HCT116 (cell line): ENCODE measurements at regions not wholly inside any gene's neighbourhood (a gene's known extent, or its start where the extent isn't known, plus 50 kb on each side); places are given as distances from the start of the nearest gene placed in this dataset.

Experiments
- ATAC-seq: fragments of 200-7000 bp; cut with Tn5 transposase; 2 replicates; pipeline ENCODE4 v1.9.1; 2020; ENCODE audit warnings: mild to moderate bottlenecking, moderate library complexity
- BruUV-seq: library from RNA; stranded (reverse); fragments of 400-500 nt; replicated peaks from 2 replicates; lab custom pipeline; 2021; lab: Mats Ljungman, UMichigan
- CTCF ChIA-PET: fragments of 300-600 bp; sonication (Branson Sonifier 250); formaldehyde crosslinking; loops from one replicate; lab custom pipeline; 2021; ENCODE audit warnings: antibody characterized with exemption; lab: Charles Lee
- POLR2A ChIA-PET: fragments of 300-600, 350-600 bp; sonication (Branson Sonifier 250); formaldehyde crosslinking; loops from one replicate; lab custom pipeline; 2021; ENCODE audit warnings: antibody characterized with exemption; lab: Charles Lee
- RAD21 ChIA-PET, 2 experiments: fragments of 300-600 bp; sonication (Branson Sonifier 250); formaldehyde crosslinking; loops; one replicate each; lab custom pipeline; 2023; ENCODE audit warnings: low total read pairs in 2 of 2; ENCODE audit not compliant: uncharacterized antibody in 2 of 2, unreplicated experiment in 2 of 2, low non-redundant PET in 1 of 2; lab: Charles Lee
- DNase-seq: peaks from one replicate; pipeline ENCODE4 v3.0.0-alpha.2; 2010; ENCODE audit warnings: low read depth, low spot score
- H2AFZ ChIP-seq: fragments of 200-600 bp; shearing (Covaris generic), sonication (generic); 2 replicates; pipeline ENCODE4 v1.6.1; 2017; ENCODE audit warnings: low read depth, mixed run types, mixed read lengths, antibody characterized with exemption, low read length; ENCODE audit not compliant: poor library complexity, severe bottlenecking
- H3K27ac ChIP-seq: 2 replicates; pipeline ENCODE4 v1.5.1; 2012; ENCODE audit warnings: low read depth, low read length
- H3K27me3 ChIP-seq: fragments of 200-600 bp; sonication (generic); 2 replicates; pipeline ENCODE4 v1.6.1; 2016; ENCODE audit warnings: mixed run types, low read length, mixed read lengths; ENCODE audit not compliant: insufficient read depth
- H3K36me3 ChIP-seq, 2 experiments: fragments of 200-500 bp in 1 of 2; fragments of 200-600 bp in 1 of 2; sonication (Bioruptor generic) in 1 of 2; sonication (generic) in 1 of 2; 2 replicates each; pipeline versions ENCODE4 v1.5.1 to v1.6.1; 2014 to 2016; ENCODE audit warnings: low read length in 2 of 2, inconsistent platforms in 1 of 2, mixed read lengths in 1 of 2, mixed run types in 1 of 2; ENCODE audit not compliant: insufficient read depth in 2 of 2, control insufficient read depth in 1 of 2
- H3K4me1 ChIP-seq, 2 experiments: fragments of 200-600 bp in 1 of 2; sonication (generic) in 1 of 2; 2 replicates each; pipeline versions ENCODE4 v1.5.1 to v1.6.1; 2012 to 2017; ENCODE audit warnings: low read length in 2 of 2, inconsistent platforms in 1 of 2, mild to moderate bottlenecking in 1 of 2, mixed read lengths in 1 of 2, mixed run types in 1 of 2, moderate library complexity in 1 of 2; ENCODE audit not compliant: insufficient read depth in 2 of 2, control insufficient read depth in 1 of 2
- H3K4me2 ChIP-seq: fragments of 200-600 bp; sonication (generic); 2 replicates; pipeline ENCODE4 v1.6.1; 2017; ENCODE audit warnings: mixed run types, low read length, mixed read lengths
- H3K4me3 ChIP-seq, 2 experiments: fragments of 200-600 bp in 1 of 2; sonication (generic) in 1 of 2; replicated peaks in 1 of 2; 2 replicates each; pipeline ENCODE4 v1.5.1; 2011 to 2016; ENCODE audit warnings: low read length in 2 of 2, control low read depth in 1 of 2, low read depth in 1 of 2, mild to moderate bottlenecking in 1 of 2, mixed read lengths in 1 of 2, mixed run types in 1 of 2
- H3K79me2 ChIP-seq: fragments of 200-600 bp; sonication (generic); 2 replicates; pipeline ENCODE4 v1.6.1; 2017; ENCODE audit warnings: mild to moderate bottlenecking, mixed run types, low read length, moderate library complexity, mixed read lengths; ENCODE audit not compliant: insufficient read depth
- H3K9ac ChIP-seq: fragments of 200-600 bp; sonication (generic); 2 replicates; pipeline ENCODE4 v1.6.1; 2016; ENCODE audit warnings: low read length, mixed read lengths
- H3K9me2 ChIP-seq: fragments of 200-600 bp; sonication (generic), shearing (Covaris generic); 2 replicates; pipeline ENCODE4 v1.6.1; 2017; ENCODE audit warnings: mixed run types, mild to moderate bottlenecking, moderate library complexity; ENCODE audit not compliant: insufficient read depth
- H3K9me3 ChIP-seq, 2 experiments: fragments of 200-500 bp in 1 of 2; fragments of 200-600 bp in 1 of 2; sonication (Bioruptor generic) in 1 of 2; sonication (generic) in 1 of 2; 2 replicates each; pipeline ENCODE4 v1.6.1; 2014 to 2017; ENCODE audit warnings: low read length in 2 of 2, mixed read lengths in 2 of 2, inconsistent platforms in 1 of 2, low read depth in 1 of 2, mild to moderate bottlenecking in 1 of 2, mixed run types in 1 of 2, moderate library complexity in 1 of 2; ENCODE audit not compliant: control insufficient read depth in 1 of 2, insufficient read depth in 1 of 2
- H4K20me1 ChIP-seq: fragments of 200-600 bp; sonication (generic), shearing (Covaris generic); 2 replicates; pipeline ENCODE4 v1.6.1; 2017; ENCODE audit warnings: mixed run types, mild to moderate bottlenecking, moderate library complexity; ENCODE audit not compliant: insufficient read depth
- CBX3 ChIP-seq: IDR thresholded peaks from 2 replicates; pipeline ENCODE4 v1.6.1; 2012; ENCODE audit warnings: low read depth
- CEBPB ChIP-seq: IDR thresholded peaks from 2 replicates; pipeline ENCODE4 v1.6.1; 2012; ENCODE audit warnings: low read depth
- ELF1 ChIP-seq: IDR thresholded peaks from 2 replicates; pipeline ENCODE4 v1.6.1; 2012; ENCODE audit warnings: low read depth, borderline replicate concordance
- EZH2 ChIP-seq: fragments of 200-600 bp; sonication (generic); IDR thresholded peaks from 2 replicates; pipeline ENCODE4 v1.6.1; 2017; ENCODE audit warnings: antibody characterized with exemption, mixed run types
- EZH2phosphoT487 ChIP-seq: fragments of 200-600 bp; IDR thresholded peaks from 2 replicates; pipeline ENCODE4 v1.6.1; 2018; ENCODE audit warnings: antibody characterized with exemption, borderline replicate concordance
- FOSL1 ChIP-seq: IDR thresholded peaks from 2 replicates; pipeline ENCODE4 v1.6.1; 2012; ENCODE audit warnings: low read depth
- JUND ChIP-seq: IDR thresholded peaks from 2 replicates; pipeline ENCODE4 v1.6.1; 2012
- POLR2A ChIP-seq: IDR thresholded peaks from 2 replicates; pipeline ENCODE4 v1.7.0; 2011; ENCODE audit warnings: borderline replicate concordance; ENCODE audit not compliant: insufficient read depth, insufficient read length; ENCODE audit errors: extremely low read depth
- POLR2AphosphoS5 ChIP-seq: IDR thresholded peaks from 2 replicates; pipeline ENCODE4 v1.6.1; 2011; ENCODE audit warnings: mild to moderate bottlenecking, low read depth, low read length, moderate library complexity
- REST ChIP-seq: IDR thresholded peaks from 2 replicates; pipeline ENCODE4 v1.6.1; 2012; ENCODE audit warnings: low read depth
- YY1 ChIP-seq: IDR thresholded peaks from 2 replicates; pipeline ENCODE4 v1.6.1; 2011; ENCODE audit warnings: low read length, low read depth, moderate library complexity, mild to moderate bottlenecking; ENCODE audit not compliant: insufficient replicate concordance; ENCODE audit errors: extremely low read depth
- ZBTB33 ChIP-seq: IDR thresholded peaks from 2 replicates; pipeline ENCODE4 v1.6.1; 2011; ENCODE audit warnings: mild to moderate bottlenecking, low read length, moderate library complexity; ENCODE audit not compliant: insufficient replicate concordance; ENCODE audit errors: extremely low read depth
- ZNF274 ChIP-seq: fragments of 200-500 bp; sonication (Bioruptor generic); IDR thresholded peaks from 2 replicates; pipeline ENCODE4 v1.6.1; 2014; ENCODE audit warnings: mild to moderate bottlenecking, low read depth, low read length, inconsistent platforms
- intact Hi-C: fragments of 100-400 bp; cut with micrococcal nuclease; formaldehyde crosslinking; loops from 2 replicates; pipeline ENCODE4 v1.10.0; 2022
- TF ChIP-seq, protein P1 (sequence below), 3 experiments: fragments of 200-600 bp in 1 of 3; sonication (generic) in 1 of 3; IDR thresholded peaks in 2 of 3; conservative IDR thresholded peaks in 1 of 3; 2 replicates each; pipeline ENCODE4 v1.5.1; 2012 to 2017; ENCODE audit warnings: low read depth in 2 of 3, low read length in 2 of 3, antibody characterized with exemption in 1 of 3, borderline replicate concordance in 1 of 3, control low read depth in 1 of 3, mild to moderate bottlenecking in 1 of 3, mixed read lengths in 1 of 3, mixed run types in 1 of 3, moderate library complexity in 1 of 3; ENCODE audit not compliant: insufficient read depth in 1 of 3
- TF ChIP-seq, protein P2 (sequence below): IDR thresholded peaks from 2 replicates; pipeline ENCODE4 v1.6.1; 2012
- TF ChIP-seq, protein P3 (sequence below): IDR thresholded peaks from 2 replicates; pipeline ENCODE4 v1.6.1; 2012

- TF ChIP-seq, protein P1, sequence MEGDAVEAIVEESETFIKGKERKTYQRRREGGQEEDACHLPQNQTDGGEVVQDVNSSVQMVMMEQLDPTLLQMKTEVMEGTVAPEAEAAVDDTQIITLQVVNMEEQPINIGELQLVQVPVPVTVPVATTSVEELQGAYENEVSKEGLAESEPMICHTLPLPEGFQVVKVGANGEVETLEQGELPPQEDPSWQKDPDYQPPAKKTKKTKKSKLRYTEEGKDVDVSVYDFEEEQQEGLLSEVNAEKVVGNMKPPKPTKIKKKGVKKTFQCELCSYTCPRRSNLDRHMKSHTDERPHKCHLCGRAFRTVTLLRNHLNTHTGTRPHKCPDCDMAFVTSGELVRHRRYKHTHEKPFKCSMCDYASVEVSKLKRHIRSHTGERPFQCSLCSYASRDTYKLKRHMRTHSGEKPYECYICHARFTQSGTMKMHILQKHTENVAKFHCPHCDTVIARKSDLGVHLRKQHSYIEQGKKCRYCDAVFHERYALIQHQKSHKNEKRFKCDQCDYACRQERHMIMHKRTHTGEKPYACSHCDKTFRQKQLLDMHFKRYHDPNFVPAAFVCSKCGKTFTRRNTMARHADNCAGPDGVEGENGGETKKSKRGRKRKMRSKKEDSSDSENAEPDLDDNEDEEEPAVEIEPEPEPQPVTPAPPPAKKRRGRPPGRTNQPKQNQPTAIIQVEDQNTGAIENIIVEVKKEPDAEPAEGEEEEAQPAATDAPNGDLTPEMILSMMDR (IDR thresholded peaks at IDR 0.05 in 2 of 3, conservative IDR thresholded peaks at IDR 0.05 in 1 of 3; ENCODE audit: borderline replicate concordance in 1 of 3, insufficient read depth in 1 of 3, low read depth in 2 of 3, low read length in 2 of 3), result no peak
- TF ChIP-seq FOSL1 (no peak), EZH2 (no peak), POLR2AphosphoS5 (no peak)
These were observed 68.6 kb upstream of the NEURL1B start (continued) for GRCh38 chr5:172572440-172572839.

DNA sequence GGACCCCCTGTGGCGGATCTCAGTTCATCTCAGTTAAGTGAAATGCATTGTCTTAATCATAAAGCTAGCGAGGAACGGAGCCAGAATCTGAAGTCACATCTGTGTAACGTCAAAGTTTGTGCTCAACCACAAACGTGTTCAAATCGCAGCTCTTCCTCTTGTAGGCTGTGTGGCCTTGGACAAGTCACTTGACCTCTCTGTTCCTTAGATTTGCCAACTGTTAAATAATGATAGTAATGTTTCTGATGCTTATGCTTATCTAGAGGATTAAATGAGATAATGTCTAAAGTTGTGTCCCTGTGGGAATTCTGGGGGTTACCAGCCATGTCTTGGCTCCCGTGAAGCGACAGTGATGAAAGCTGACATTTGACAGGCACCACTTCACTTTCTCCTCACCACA is 69.2 kb upstream of the NEURL1B start:
- TF ChIP-seq EZH2, result no peak
- TF ChIP-seq EZH2phosphoT487, result no peak
- no peak for TF ChIP-seq REST
- no peak for TF ChIP-seq YY1
- TF ChIP-seq, protein P2, sequence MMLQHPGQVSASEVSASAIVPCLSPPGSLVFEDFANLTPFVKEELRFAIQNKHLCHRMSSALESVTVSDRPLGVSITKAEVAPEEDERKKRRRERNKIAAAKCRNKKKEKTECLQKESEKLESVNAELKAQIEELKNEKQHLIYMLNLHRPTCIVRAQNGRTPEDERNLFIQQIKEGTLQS, result no peak
- no peak for TF ChIP-seq POLR2AphosphoS5
- no peak for TF ChIP-seq ZNF274
- no peak for TF ChIP-seq JUND
- TF ChIP-seq POLR2A, result no peak
- TF ChIP-seq, protein P3, sequence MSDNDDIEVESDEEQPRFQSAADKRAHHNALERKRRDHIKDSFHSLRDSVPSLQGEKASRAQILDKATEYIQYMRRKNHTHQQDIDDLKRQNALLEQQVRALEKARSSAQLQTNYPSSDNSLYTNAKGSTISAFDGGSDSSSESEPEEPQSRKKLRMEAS, result no peak
- TF ChIP-seq CEBPB, result no peak
- TF ChIP-seq CBX3, result no peak
- TF ChIP-seq ZBTB33, result no peak
- TF ChIP-seq FOSL1, result no peak
- no peak for TF ChIP-seq ELF1
- peaks cover 19% of the 10 kb centered on the region; the same call in 1 of the 2 replicates for H3K27me3 ChIP-seq
- no peaks in the 10 kb centered on the region for H3K36me3 ChIP-seq
- POLR2A ChIA-PET, result no interaction called here
- H3K4me1 ChIP-seq, result no peaks in the 10 kb centered on the region
- DNase-seq (no peak), ATAC-seq (no peak)
- no peaks in the 10 kb centered on the region for H3K9me3 ChIP-seq
- RAD21 ChIA-PET, result no interaction called here
- no peak overlapping the region for H2AFZ ChIP-seq
- H3K4me3 ChIP-seq, result no peak overlapping the region
- no peaks in the 10 kb centered on the region for H4K20me1 ChIP-seq
- no peak overlapping the region for H3K4me2 ChIP-seq
- H3K79me2 ChIP-seq, result no peaks in the 10 kb centered on the region
- H3K27ac ChIP-seq, result no peak overlapping the region
- CTCF ChIA-PET, result no interaction called here
- no peaks in the 10 kb centered on the region for H3K9me2 ChIP-seq
- intact Hi-C loops, result no loop called here
- no peak overlapping the region for H3K9ac ChIP-seq
- no TSS peak for BruUV-seq
